GM23338 (cell line): ENCODE measurements at regions not wholly inside any gene's neighbourhood (a gene's known extent, or its start where the extent isn't known, plus 50 kb on each side); places are given as distances from the start of the nearest gene placed in this dataset.

Source experiments
- ATAC-seq: fragments of 200-7000 bp; cut with Tn5 transposase; 3 replicates; pipeline ENCODE4 v1.9.1; 2020
- DNase-seq: peaks from one replicate; pipeline ENCODE4 v3.0.0-alpha.2; 2015; ENCODE audit warnings: low spot score
- H2AFZ ChIP-seq: fragments of 200-600 bp; sonication (generic); 2 replicates; pipeline ENCODE4 v1.8.0; 2016; ENCODE audit warnings: antibody characterized with exemption, mild to moderate bottlenecking, moderate library complexity
- H3F3A ChIP-seq: fragments of 200-600 bp; sonication (generic); replicated peaks from 2 replicates; pipeline ENCODE4 v1.8.0; 2017; ENCODE audit warnings: antibody characterized with exemption, mixed run types, low read depth
- H3K27ac ChIP-seq: fragments of 200-600 bp; sonication (generic); 2 replicates; pipeline ENCODE4 v1.6.1; 2016; ENCODE audit warnings: low read depth
- H3K27me3 ChIP-seq: fragments of 200-600 bp; sonication (generic); 2 replicates; pipeline ENCODE4 v1.8.0; 2016; ENCODE audit warnings: mild to moderate bottlenecking, mixed run types, moderate library complexity; ENCODE audit not compliant: insufficient read depth
- H3K36me3 ChIP-seq: fragments of 200-600 bp; sonication (generic); 2 replicates; pipeline ENCODE4 v1.8.0; 2016; ENCODE audit warnings: mild to moderate bottlenecking; ENCODE audit not compliant: insufficient read depth
- H3K4me1 ChIP-seq: fragments of 200-600 bp; sonication (generic); 2 replicates; pipeline ENCODE4 v1.8.0; 2016; ENCODE audit warnings: mild to moderate bottlenecking, moderate library complexity; ENCODE audit not compliant: insufficient read depth
- H3K4me2 ChIP-seq: fragments of 200-600 bp; sonication (generic); 2 replicates; pipeline ENCODE4 v1.7.1; 2017; ENCODE audit warnings: mixed run types
- H3K4me3 ChIP-seq: fragments of 200-600 bp; sonication (generic); 2 replicates; pipeline ENCODE4 v1.6.1; 2016; ENCODE audit warnings: mixed run types
- H3K79me2 ChIP-seq: fragments of 200-600 bp; sonication (generic); replicated peaks from 2 replicates; pipeline ENCODE4 v1.8.0; 2017; ENCODE audit warnings: mild to moderate bottlenecking; ENCODE audit not compliant: insufficient read depth
- H3K9me2 ChIP-seq: fragments of 200-600 bp; sonication (generic); 2 replicates; pipeline ENCODE4 v1.8.0; 2017; ENCODE audit not compliant: insufficient read depth
- H4K20me1 ChIP-seq: fragments of 200-600 bp; sonication (generic); replicated peaks from 2 replicates; pipeline ENCODE4 v1.8.0; 2017; ENCODE audit warnings: mild to moderate bottlenecking; ENCODE audit not compliant: insufficient read depth
- H3K27ac Mint-ChIP-seq: 2 replicates; pipeline ENCODE4 v1.8.0; 2020; ENCODE audit warnings: inconsistent platforms, mild to moderate bottlenecking, moderate library complexity, mixed read lengths
- H3K27me3 Mint-ChIP-seq: 3 replicates; pipeline ENCODE4 v1.8.0; 2022; ENCODE audit warnings: low read depth, mild to moderate bottlenecking, moderate library complexity, mixed read lengths, inconsistent platforms; ENCODE audit not compliant: insufficient read depth, poor library complexity
- H3K36me3 Mint-ChIP-seq: 3 replicates; pipeline ENCODE4 v1.8.0; 2021; ENCODE audit warnings: low read depth, mild to moderate bottlenecking, inconsistent platforms, moderate library complexity, mixed read lengths
- H3K4me1 Mint-ChIP-seq: 3 replicates; pipeline ENCODE4 v1.8.0; 2020; ENCODE audit warnings: mild to moderate bottlenecking, inconsistent platforms, mixed read lengths
- H3K4me3 Mint-ChIP-seq: 3 replicates; pipeline ENCODE4 v1.8.0; 2021; ENCODE audit warnings: moderate library complexity, mild to moderate bottlenecking, inconsistent platforms, mixed read lengths
- H3K9me3 Mint-ChIP-seq: 3 replicates; pipeline ENCODE4 v1.8.0; 2020; ENCODE audit warnings: moderate library complexity, mild to moderate bottlenecking, inconsistent platforms, mixed read lengths
- CREB1 ChIP-seq: fragments of 250-450 bp; sonication (Bioruptor Pico); IDR thresholded peaks from 2 replicates; pipeline ENCODE4 v1.5.0; 2020; ENCODE audit warnings: low read depth, mild to moderate bottlenecking, moderate library complexity
- CTCF ChIP-seq, 2 experiments: fragments of 200-600 bp in 1 of 2; sonication (generic) in 1 of 2; conservative IDR thresholded peaks; 2 replicates each; pipeline versions ENCODE4 v1.5.1 to v1.6.1; 2016 to 2017; ENCODE audit warnings: antibody characterized with exemption in 2 of 2, low read depth in 2 of 2, mild to moderate bottlenecking in 2 of 2, moderate library complexity in 1 of 2
- ETS1 ChIP-seq: IDR thresholded peaks from 2 replicates; pipeline ENCODE4 v1.6.1; 2016; ENCODE audit warnings: antibody characterized with exemption
- EZH2 ChIP-seq: fragments of 200-600 bp; sonication (generic); IDR thresholded peaks from one replicate; pipeline ENCODE4 v1.8.0; 2017; ENCODE audit warnings: antibody characterized with exemption, mild to moderate bottlenecking, low read depth; ENCODE audit not compliant: unreplicated experiment
- EZH2phosphoT487 ChIP-seq: fragments of 200-600 bp; sonication (generic); IDR thresholded peaks from one replicate; pipeline ENCODE4 v1.8.1; 2018; ENCODE audit warnings: antibody characterized with exemption; ENCODE audit not compliant: unreplicated experiment
- JUNB ChIP-seq: IDR thresholded peaks from one replicate; pipeline ENCODE4 v1.6.1; 2016; ENCODE audit warnings: antibody characterized with exemption; ENCODE audit not compliant: unreplicated experiment
- NANOG ChIP-seq: IDR thresholded peaks from 2 replicates; pipeline ENCODE4 v1.6.1; 2016; ENCODE audit warnings: antibody characterized with exemption, borderline replicate concordance
- POLR2AphosphoS5 ChIP-seq: IDR thresholded peaks from 2 replicates; pipeline ENCODE4 v1.6.1; 2016; ENCODE audit warnings: antibody characterized with exemption, low read depth
- REST ChIP-seq: IDR thresholded peaks from one replicate; pipeline ENCODE4 v1.6.1; 2018; ENCODE audit warnings: antibody characterized with exemption; ENCODE audit not compliant: unreplicated experiment
- STAT1 ChIP-seq: IDR thresholded peaks from one replicate; pipeline ENCODE4 v1.6.1; 2016; ENCODE audit warnings: antibody characterized with exemption; ENCODE audit not compliant: unreplicated experiment
- ZNF114 ChIP-seq: fragments of 250-450 bp; sonication (Bioruptor Pico); IDR thresholded peaks from 2 replicates; pipeline ENCODE4 v1.5.0; 2020; ENCODE audit warnings: mild to moderate bottlenecking, moderate library complexity
- ZNF331 ChIP-seq: fragments of 250-450 bp; sonication (Bioruptor Pico); IDR thresholded peaks from 2 replicates; pipeline ENCODE4 v1.5.0; 2020; ENCODE audit warnings: low read depth, mild to moderate bottlenecking, moderate library complexity
- ZNF462 ChIP-seq: fragments of 250-450 bp; sonication (Bioruptor Pico); IDR thresholded peaks from 2 replicates; pipeline ENCODE4 v1.5.0; 2020; ENCODE audit warnings: mild to moderate bottlenecking, moderate library complexity

GRCh38 chr18:55878224-55878623, 290.2 kb upstream of the TCF4 start:
- Mint-ChIP-seq H3K9me3 (no peaks in the 10 kb centered on the region), H3K4me3 (no peak overlapping the region), H3K27me3 (no peaks in the 10 kb centered on the region), H3K36me3 (no peaks in the 10 kb centered on the region), H3K27ac (no peak overlapping the region; the same call in 1 of the 2 replicates), H3K4me1 (peaks cover 7% of the 10 kb centered on the region; the same call in 2 of the 3 replicates)
- no peaks in the 10 kb centered on the region for H3K79me2 ChIP-seq
- H4K20me1 ChIP-seq = no peaks in the 10 kb centered on the region
- H3K4me1 ChIP-seq = peaks cover 4% of the 10 kb centered on the region; the same call in 1 of the 2 replicates
- no peaks in the 10 kb centered on the region for H3K9me2 ChIP-seq
- H3K27me3 ChIP-seq = no peaks in the 10 kb centered on the region
- H2AFZ ChIP-seq = no peak overlapping the region
- no peaks in the 10 kb centered on the region for H3K36me3 ChIP-seq
- H3K4me2 ChIP-seq = no peak overlapping the region
- no peak for TF ChIP-seq POLR2AphosphoS5
- no peak for TF ChIP-seq REST
- no peak for TF ChIP-seq ZNF331
- no peak for TF ChIP-seq ZNF462 (CRISPR knock-in tag)
- no peak for TF ChIP-seq ZNF114 (CRISPR knock-in tag)
- no peak for TF ChIP-seq EZH2
- no peak for TF ChIP-seq ETS1
- TF ChIP-seq CTCF (conservative IDR thresholded peaks at IDR 0.05; ENCODE audit: low read depth in 2 of 2) = no peak
- no peak for TF ChIP-seq NANOG
- TF ChIP-seq EZH2phosphoT487 = no peak
- TF ChIP-seq JUNB = no peak
- no peak for TF ChIP-seq STAT1
- TF ChIP-seq CREB1 (CRISPR knock-in tag) = no peak
- no peak for DNase-seq
- ATAC-seq = no peak
- no peak overlapping the region for H3K27ac ChIP-seq
- H3F3A ChIP-seq = no peaks in the 10 kb centered on the region
- H3K4me3 ChIP-seq = no peak overlapping the region
